Endothelial cell (in vitro differentiated cells): ENCODE measurements at regions not wholly inside any gene's neighbourhood (a gene's known extent, or its start where the extent isn't known, plus 50 kb on each side); places are given as distances from the start of the nearest gene placed in this dataset.
"Not testable (repeated sequence)": the region's sequence is repeated elsewhere in the genome, so short reads cannot be mapped to it uniquely, and the experiment has no call there.

ENCODE experiments used
- DNase-seq: peaks from one replicate; pipeline ENCODE4 v3.0.0; 2021; ENCODE audit warnings: low spot score
- H3K27ac Mint-ChIP-seq: one replicate; pipeline ENCODE4 v1.8.0; 2021; ENCODE audit warnings: mixed read lengths, inconsistent platforms; ENCODE audit not compliant: unreplicated experiment
- H3K27me3 Mint-ChIP-seq: one replicate; pipeline ENCODE4 v1.8.0; 2021; ENCODE audit warnings: mild to moderate bottlenecking, moderate library complexity, mixed read lengths, inconsistent platforms; ENCODE audit not compliant: unreplicated experiment
- H3K36me3 Mint-ChIP-seq: one replicate; pipeline ENCODE4 v1.8.0; 2021; ENCODE audit warnings: mild to moderate bottlenecking, low read depth, mixed read lengths, inconsistent platforms; ENCODE audit not compliant: unreplicated experiment
- H3K4me1 Mint-ChIP-seq: one replicate; pipeline ENCODE4 v1.8.0; 2021; ENCODE audit warnings: mild to moderate bottlenecking, mixed read lengths, inconsistent platforms; ENCODE audit not compliant: unreplicated experiment
- H3K4me3 Mint-ChIP-seq: one replicate; pipeline ENCODE4 v1.8.0; 2021; ENCODE audit warnings: mild to moderate bottlenecking, mixed read lengths, inconsistent platforms; ENCODE audit not compliant: unreplicated experiment
- H3K9me3 Mint-ChIP-seq: one replicate; pipeline ENCODE4 v1.8.0; 2021; ENCODE audit warnings: mixed read lengths, inconsistent platforms; ENCODE audit not compliant: unreplicated experiment
- CTCF ChIP-seq: fragments of 200-600 bp; sonication (generic); IDR thresholded peaks from one replicate; pipeline ENCODE4 v1.5.0; 2021; ENCODE audit warnings: antibody characterized with exemption; ENCODE audit not compliant: unreplicated experiment

- TF ChIP-seq CTCF: no peak
- Mint-ChIP-seq H3K4me3 (no peak overlapping the region), H3K4me1 (no peaks in the 10 kb centered on the region)
These were observed 260.1 kb upstream of the SGK1 start for GRCh38 chr6:134577998-134578397.

GRCh38 chr6:134575221-134575620 is 257.3 kb upstream of the SGK1 start:
- Mint-ChIP-seq H3K4me1 (no peaks in the 10 kb centered on the region), H3K9me3 (no peaks in the 10 kb centered on the region), H3K4me3 (no peak overlapping the region), H3K27ac (no peak overlapping the region), H3K36me3 (no peaks in the 10 kb centered on the region), H3K27me3 (no peaks in the 10 kb centered on the region)
- no peak for DNase-seq
- no peak for TF ChIP-seq CTCF

More at GRCh38 chr6:134577998-134578397, 260.1 kb upstream of the SGK1 start:
- Mint-ChIP-seq H3K36me3 (no peaks in the 10 kb centered on the region), H3K9me3 (no peaks in the 10 kb centered on the region), H3K27me3 (peaks cover 2% of the 10 kb centered on the region), H3K27ac (no peak overlapping the region)
- DNase-seq: no peak

- Mint-ChIP-seq H3K4me3 (no peak overlapping the region), H3K9me3 (no peaks in the 10 kb centered on the region), H3K4me1 (no peaks in the 10 kb centered on the region), H3K27me3 (no peaks in the 10 kb centered on the region), H3K27ac (no peak overlapping the region), H3K36me3 (no peaks in the 10 kb centered on the region)
- DNase-seq: no peak
- no peak for TF ChIP-seq CTCF
These were observed 256.6 kb upstream of the SGK1 start for GRCh38 chr6:134574491-134574890.

- H3K27me3 Mint-ChIP-seq, H3K4me3 Mint-ChIP-seq, H3K27ac Mint-ChIP-seq, H3K4me1 Mint-ChIP-seq, H3K9me3 Mint-ChIP-seq, H3K36me3 Mint-ChIP-seq, DNase-seq: not testable (repeated sequence)
These were observed 252.1 kb upstream of the SGK1 start for GRCh38 chr6:134569996-134570395.

GRCh38 chr6:134564705-134565104 is 246.8 kb upstream of the SGK1 start:
- Mint-ChIP-seq H3K4me1 (no peaks in the 10 kb centered on the region), H3K27ac (no peak overlapping the region), H3K27me3 (no peaks in the 10 kb centered on the region), H3K36me3 (no peaks in the 10 kb centered on the region), H3K4me3 (no peak overlapping the region), H3K9me3 (no peaks in the 10 kb centered on the region)
- TF ChIP-seq CTCF: no peak
- DNase-seq: no peak

GRCh38 chr6:134560019-134560418 is 242.1 kb upstream of the SGK1 start:
- H3K4me1 Mint-ChIP-seq: no peaks in the 10 kb centered on the region
- no peaks in the 10 kb centered on the region for H3K9me3 Mint-ChIP-seq
- H3K27me3 Mint-ChIP-seq: no peaks in the 10 kb centered on the region
- H3K36me3 Mint-ChIP-seq: no peaks in the 10 kb centered on the region
- DNase-seq: no peak
- TF ChIP-seq CTCF: no peak
- H3K27ac Mint-ChIP-seq: no peak overlapping the region
- no peak overlapping the region for H3K4me3 Mint-ChIP-seq
